ENCODE measurements at regions not wholly inside any gene's neighbourhood (a gene's known extent, or its start where the extent isn't known, plus 50 kb on each side); places are given as distances from the start of the nearest gene placed in this dataset.

- Histone ChIP-seq H3K4me2 (no peak overlapping the region), H3K36me3 (replicated peaks in 1 of 2; ENCODE audit: control insufficient read depth in 1 of 2, insufficient read depth in 2 of 2, low read length in 1 of 2) (no peaks in the 10 kb centered on the region), H3K4me3 (ENCODE audit: low read depth in 2 of 2, low read length in 1 of 2) (no peak overlapping the region), H2AFZ (ENCODE audit: low read depth) (no peak overlapping the region), H3F3A (replicated peaks; ENCODE audit: insufficient read depth) (no peaks in the 10 kb centered on the region), H3K9ac (no peak overlapping the region), H3K79me2 (ENCODE audit: insufficient read depth) (no peaks in the 10 kb centered on the region), H4K20me1 (ENCODE audit: insufficient read depth) (no peaks in the 10 kb centered on the region), H3K9me2 (no peaks in the 10 kb centered on the region; the same call in 1 of the 2 replicates), H3K4me1 (ENCODE audit: control insufficient read depth in 1 of 2, insufficient read depth in 2 of 2, low read depth in 1 of 2, low read length in 1 of 2) (no peaks in the 10 kb centered on the region), H3K27me3 (ENCODE audit: insufficient read depth) (no peaks in the 10 kb centered on the region), H3K9me3 (no peaks in the 10 kb centered on the region), H3K27ac (ENCODE audit: low read depth in 2 of 2, low read length in 1 of 2) (no peak overlapping the region)
- ChIA-PET POLR2A (no interaction called here), CTCF (interaction anchor here (1.0 kb wide), 1 partner anchor 11 kb away, joined by 3 read pairs; no protein-coding TSS in a partner anchor)
- no peak for DNase-seq
- WGBS (ENCODE audit: low lambda C conversion rate), result 5% methylated on average over 1 of the region's 1 CpG
- no peak for TF ChIP-seq MXI1 (IDR thresholded peaks at IDR 0.05; ENCODE audit: low read depth, low read length)
- TF ChIP-seq RAD21 (IDR thresholded peaks at IDR 0.05; ENCODE audit: low read length), result no peak
- no peak for TF ChIP-seq FOXM1 (IDR thresholded peaks at IDR 0.05; ENCODE audit: low read depth)
These were observed 196.3 kb upstream of the FOXP2 start for GRCh38 chr7:114218283-114218682.

- Histone ChIP-seq H3F3A (replicated peaks; ENCODE audit: insufficient read depth) (no peaks in the 10 kb centered on the region), H2AFZ (ENCODE audit: low read depth) (no peak overlapping the region), H3K27me3 (ENCODE audit: insufficient read depth) (no peaks in the 10 kb centered on the region), H3K79me2 (ENCODE audit: insufficient read depth) (no peaks in the 10 kb centered on the region), H3K4me1 (ENCODE audit: control insufficient read depth in 1 of 2, insufficient read depth in 2 of 2, low read depth in 1 of 2, low read length in 1 of 2) (no peaks in the 10 kb centered on the region), H3K36me3 (replicated peaks in 1 of 2; ENCODE audit: control insufficient read depth in 1 of 2, insufficient read depth in 2 of 2, low read length in 1 of 2) (no peaks in the 10 kb centered on the region), H3K9me3 (no peaks in the 10 kb centered on the region), H4K20me1 (ENCODE audit: insufficient read depth) (no peaks in the 10 kb centered on the region), H3K4me2 (no peak overlapping the region), H3K9me2 (no peaks in the 10 kb centered on the region; the same call in 1 of the 2 replicates), H3K27ac (ENCODE audit: low read depth in 2 of 2, low read length in 1 of 2) (no peak overlapping the region), H3K9ac (no peak overlapping the region), H3K4me3 (ENCODE audit: low read depth in 2 of 2, low read length in 1 of 2) (no peak overlapping the region)
- TF ChIP-seq RXRA (IDR thresholded peaks at IDR 0.05; ENCODE audit: borderline replicate concordance, low read depth), result no peak
- TF ChIP-seq GABPA (IDR thresholded peaks at IDR 0.05; ENCODE audit: low read depth), result no peak
- no peak for TF ChIP-seq NRF1 (IDR thresholded peaks at IDR 0.05; ENCODE audit: low read depth, low read length)
- no peak for TF ChIP-seq EP300 (IDR thresholded peaks at IDR 0.05; ENCODE audit: borderline replicate concordance in 1 of 2, low read depth in 1 of 2, low read length in 1 of 2)
- ChIA-PET CTCF (no interaction called here), POLR2A (no interaction called here)
- 0% methylated on average over 2 of the region's 2 CpGs for WGBS (ENCODE audit: low lambda C conversion rate)
- no peak for DNase-seq
These were observed 197.4 kb upstream of the FOXP2 start for GRCh38 chr7:114217026-114217806.

- TF ChIP-seq NFIC (IDR thresholded peaks at IDR 0.05; ENCODE audit: borderline replicate concordance) (no peak), SIN3A (IDR thresholded peaks at IDR 0.05; ENCODE audit: borderline replicate concordance, low read depth, low read length) (no peak)
- ChIA-PET POLR2A (no interaction called here), CTCF (no interaction called here)
- Histone ChIP-seq H3F3A (replicated peaks; ENCODE audit: insufficient read depth) (no peaks in the 10 kb centered on the region), H4K20me1 (ENCODE audit: insufficient read depth) (no peaks in the 10 kb centered on the region), H3K9me2 (no peaks in the 10 kb centered on the region), H3K4me3 (ENCODE audit: low read depth in 2 of 2, low read length in 1 of 2) (no peak overlapping the region), H3K9me3 (no peaks in the 10 kb centered on the region), H3K79me2 (ENCODE audit: insufficient read depth) (no peaks in the 10 kb centered on the region), H2AFZ (ENCODE audit: low read depth) (no peak overlapping the region), H3K27ac (ENCODE audit: low read depth in 2 of 2, low read length in 1 of 2) (no peak overlapping the region), H3K4me1 (ENCODE audit: control insufficient read depth in 1 of 2, insufficient read depth in 2 of 2, low read depth in 1 of 2, low read length in 1 of 2) (no peaks in the 10 kb centered on the region), H3K4me2 (no peak overlapping the region), H3K27me3 (ENCODE audit: insufficient read depth) (peaks cover 10% of the 10 kb centered on the region; the same call in 1 of the 2 replicates), H3K36me3 (replicated peaks in 1 of 2; ENCODE audit: control insufficient read depth in 1 of 2, insufficient read depth in 2 of 2, low read length in 1 of 2) (no peaks in the 10 kb centered on the region), H3K9ac (no peak overlapping the region)
- WGBS (ENCODE audit: low lambda C conversion rate), result 5% methylated on average over 2 of the region's 2 CpGs
- no peak for DNase-seq
These were observed 200.1 kb upstream of the FOXP2 start for GRCh38 chr7:114214466-114214865.

Measured in SK-N-SH (cell line).